Thyroid gland (tissue), 4 donors: ENCODE measurements at regions not wholly inside any gene's neighbourhood (a gene's known extent, or its start where the extent isn't known, plus 50 kb on each side); places are given as distances from the start of the nearest gene placed in this dataset.

ENCODE experiments used
- DNase-seq, 2 donors: peaks; one replicate each; pipeline ENCODE4 v3.0.0-alpha.2; 2019
- H3K27ac ChIP-seq, 3 donors: fragments of 200-600 bp; sonication (generic); 1 replicate in 2 of 3; 2 replicates in 1 of 3; pipeline ENCODE4 v1.5.1; 2016 to 2019; ENCODE audit warnings: mild to moderate bottlenecking in 1 of 3, moderate library complexity in 1 of 3
- H3K27me3 ChIP-seq: fragments of 200-600 bp; sonication (generic); one replicate; pipeline ENCODE4 v1.5.1; 2019
- H3K36me3 ChIP-seq, 2 donors: fragments of 200-600 bp; sonication (generic); one replicate each; pipeline ENCODE4 v1.5.1; 2016 to 2019
- H3K4me1 ChIP-seq, 2 donors: fragments of 200-600 bp; sonication (generic); one replicate each; pipeline ENCODE4 v1.5.1; 2017 to 2019
- H3K4me3 ChIP-seq, 3 donors: fragments of 200-600 bp; sonication (generic); replicated peaks in 1 of 3; 1 replicate in 2 of 3; 2 replicates in 1 of 3; pipeline ENCODE4 v1.5.1; 2016; ENCODE audit warnings: mild to moderate bottlenecking in 1 of 3
- H3K9me3 ChIP-seq: fragments of 200-600 bp; sonication (generic); one replicate; pipeline ENCODE4 v1.5.1; 2017
- CTCF ChIP-seq, 6 experiments: fragments of 200-600 bp in 3 of 6; fragments of 450-650 bp in 3 of 6; sonication (generic) in 3 of 6; IDR thresholded peaks; one replicate each; pipeline ENCODE4 v1.5.1; 2016 to 2019; ENCODE audit warnings: antibody characterized with exemption in 6 of 6, mild to moderate bottlenecking in 2 of 6, inconsistent platforms in 1 of 6, moderate library complexity in 1 of 6
- POLR2A ChIP-seq, 2 donors: fragments of 450-650 bp; IDR thresholded peaks; one replicate each; pipeline ENCODE4 v1.6.1; 2017; ENCODE audit warnings: antibody characterized with exemption in 2 of 2, mild to moderate bottlenecking in 2 of 2, moderate library complexity in 1 of 2
- WGBS, 2 donors: methylation state at CpG; one replicate each; pipeline ENCODE4 v1.1.5; 2017; 5-methylcytosine and 5-hydroxymethylcytosine counted together
- intact Hi-C: fragments of 100-400 bp; cut with DNase I; formaldehyde crosslinking; loops from one replicate; pipeline ENCODE4 v1.15.1; 2023

DNA sequence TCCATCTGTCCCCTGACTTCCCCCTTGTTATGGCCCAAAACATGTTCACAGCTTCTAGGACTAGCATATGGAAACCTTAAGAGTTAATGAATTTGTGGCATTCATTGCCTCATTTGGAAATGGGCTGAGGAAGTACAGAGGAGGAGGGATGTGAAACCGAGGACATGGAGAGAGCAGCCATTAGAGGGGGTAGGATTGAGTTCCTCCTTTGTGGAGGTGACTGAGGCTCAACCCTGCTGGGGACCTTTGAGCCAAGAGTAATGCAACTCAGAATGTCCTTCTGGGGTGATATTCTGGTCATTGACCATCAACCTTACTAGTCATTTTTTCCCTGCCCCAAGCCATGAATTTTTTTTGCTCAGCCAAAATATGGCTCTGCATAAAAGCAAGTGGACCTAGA lies 109.4 kb downstream of the ZNF518B start:
- DNase-seq, result no peak
- no peaks in the 10 kb centered on the region for H3K27me3 ChIP-seq
- H3K27ac ChIP-seq, result no peak overlapping the region
- intact Hi-C loops, result no loop called here
- no peaks in the 10 kb centered on the region for H3K9me3 ChIP-seq
- no peak overlapping the region for H3K4me3 ChIP-seq
- 71 to 89% methylated on average over 1 of the region's 1 CpG for WGBS, 2 donors
- no peaks in the 10 kb centered on the region for H3K36me3 ChIP-seq
- TF ChIP-seq CTCF (IDR thresholded peaks at IDR 0.05) (no peak), POLR2A (IDR thresholded peaks at IDR 0.05) (no peak)
- no peaks in the 10 kb centered on the region for H3K4me1 ChIP-seq

- WGBS, 2 donors, result 84 to 90% methylated on average over 5 of the region's 5 CpGs
- TF ChIP-seq CTCF (IDR thresholded peaks at IDR 0.05) (no peak), POLR2A (IDR thresholded peaks at IDR 0.05) (no peak)
- intact Hi-C loops, result no loop called here
- Histone ChIP-seq H3K9me3 (no peaks in the 10 kb centered on the region), H3K4me1 (no peaks in the 10 kb centered on the region), H3K27me3 (no peaks in the 10 kb centered on the region), H3K4me3 (no peak overlapping the region), H3K36me3 (no peaks in the 10 kb centered on the region), H3K27ac (no peak overlapping the region)
- DNase-seq, result no peak
These were observed 109.9 kb downstream of the ZNF518B start for GRCh38 chr4:10347281-10347795.

DNA sequence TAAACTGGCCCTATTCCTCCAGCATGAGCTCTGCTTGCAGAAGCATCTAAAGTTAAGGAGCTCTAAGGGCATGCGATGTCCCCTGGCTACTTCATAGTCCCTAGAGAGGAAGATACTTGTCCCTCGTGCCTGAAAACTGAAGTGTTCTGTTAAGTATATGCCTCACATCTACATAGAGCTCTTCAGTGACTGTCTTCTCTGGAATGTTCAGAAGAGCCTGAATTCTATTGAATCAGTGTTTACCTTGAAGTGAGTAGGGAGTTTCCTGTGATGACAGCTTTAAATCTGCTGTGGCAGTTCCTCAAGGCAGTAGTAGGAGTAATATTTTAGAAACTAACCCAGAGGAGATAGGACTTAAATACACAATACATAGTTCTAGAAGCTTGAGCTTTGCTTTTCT lies 111.2 kb downstream of the ZNF518B start:
- WGBS, 2 donors, result 26 to 40% methylated on average over 2 of the region's 2 CpGs
- Histone ChIP-seq H3K4me1 (no peaks in the 10 kb centered on the region), H3K9me3 (no peaks in the 10 kb centered on the region), H3K4me3 (no peak overlapping the region), H3K27me3 (no peaks in the 10 kb centered on the region), H3K36me3 (no peaks in the 10 kb centered on the region), H3K27ac (no peak overlapping the region)
- intact Hi-C loops, result no loop called here
- no peak for TF ChIP-seq CTCF (IDR thresholded peaks at IDR 0.05)
- no peak for TF ChIP-seq POLR2A (IDR thresholded peaks at IDR 0.05)
- no peak for DNase-seq

DNA sequence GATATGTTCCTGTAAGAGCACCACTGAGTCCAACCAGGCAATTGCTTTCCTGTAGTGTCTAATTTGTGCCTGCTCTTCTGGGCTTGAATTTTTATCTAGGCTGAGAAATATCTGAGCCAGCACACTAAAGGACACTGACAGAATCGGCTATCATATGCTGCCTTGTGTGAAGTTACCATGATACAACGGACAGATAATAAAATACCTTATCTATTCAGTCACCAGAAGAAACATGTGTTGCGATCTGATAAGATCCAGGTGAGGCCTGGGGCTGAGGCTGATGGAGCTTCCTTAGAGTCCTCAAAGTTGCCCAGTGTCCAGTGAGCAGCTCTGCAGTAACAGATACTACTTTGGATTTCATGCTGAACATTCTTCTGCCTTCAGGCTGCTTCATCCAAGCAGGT lies 111.8 kb downstream of the ZNF518B start:
- WGBS, 2 donors, result 91 to 95% methylated on average over 3 of the region's 3 CpGs
- Histone ChIP-seq H3K27ac (no peak overlapping the region), H3K9me3 (no peaks in the 10 kb centered on the region), H3K36me3 (no peaks in the 10 kb centered on the region), H3K27me3 (no peaks in the 10 kb centered on the region), H3K4me1 (no peaks in the 10 kb centered on the region), H3K4me3 (no peak overlapping the region)
- no peak for DNase-seq
- intact Hi-C loops, result no loop called here
- TF ChIP-seq CTCF (IDR thresholded peaks at IDR 0.05) (no peak), POLR2A (IDR thresholded peaks at IDR 0.05) (no peak)

DNA sequence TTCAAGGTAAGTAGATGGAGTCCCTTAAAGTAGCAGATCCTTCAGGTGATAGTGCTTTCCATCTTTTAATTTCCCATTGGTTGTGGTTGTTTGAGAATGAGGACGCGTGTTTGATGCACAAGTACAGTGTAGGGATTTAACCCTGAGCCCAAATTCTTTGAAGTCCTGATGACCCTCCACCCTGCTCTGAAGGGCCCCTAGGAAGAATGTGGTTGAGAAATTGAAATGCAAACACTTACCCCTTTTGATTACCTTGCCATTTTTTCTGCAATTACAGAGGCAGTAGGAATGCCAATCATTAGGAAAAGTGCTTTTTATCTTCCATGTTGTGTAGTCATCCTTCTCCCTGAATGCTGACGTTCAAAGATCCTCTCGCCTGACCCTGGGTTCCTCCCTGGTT lies 112.4 kb downstream of the ZNF518B start:
- Histone ChIP-seq H3K4me1 (no peaks in the 10 kb centered on the region), H3K4me3 (no peak overlapping the region), H3K27ac (no peak overlapping the region), H3K27me3 (no peaks in the 10 kb centered on the region), H3K9me3 (no peaks in the 10 kb centered on the region), H3K36me3 (no peaks in the 10 kb centered on the region)
- WGBS, 2 donors, result 84 to 93% methylated on average over 4 of the region's 4 CpGs
- TF ChIP-seq POLR2A (IDR thresholded peaks at IDR 0.05) (no peak), CTCF (IDR thresholded peaks at IDR 0.05) (no peak)
- DNase-seq, result no peak
- intact Hi-C loops, result no loop called here
